ENCODE measurements at regions not wholly inside any gene's neighbourhood (a gene's known extent, or its start where the extent isn't known, plus 50 kb on each side); places are given as distances from the start of the nearest gene placed in this dataset.
"Not testable (repeated sequence)": the region's sequence is repeated elsewhere in the genome, so short reads cannot be mapped to it uniquely, and the experiment has no call there.

DNA sequence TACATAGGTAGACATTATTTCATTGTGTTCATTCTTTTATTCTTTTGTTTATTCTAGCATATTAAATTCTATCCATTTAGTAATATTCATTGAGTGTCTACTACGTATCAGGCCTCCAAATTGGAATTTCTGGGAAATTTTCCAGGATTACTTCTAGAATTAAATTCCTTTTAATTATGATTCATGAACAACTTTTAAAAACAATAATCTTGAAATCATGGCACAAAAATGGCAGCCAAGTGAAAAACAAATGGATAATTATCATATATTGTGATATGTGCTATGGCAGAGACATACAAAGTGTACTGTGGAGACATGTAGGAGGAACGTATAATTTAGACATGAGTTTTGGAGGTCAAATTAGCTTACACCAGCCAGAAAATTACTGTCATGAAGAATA is 868.5 kb downstream of the FAT4 start:
- no peak for DNase-seq

- DNase-seq: no peak
These were observed 876.8 kb downstream of the FAT4 start for GRCh38 chr4:126191536-126191935.

DNA sequence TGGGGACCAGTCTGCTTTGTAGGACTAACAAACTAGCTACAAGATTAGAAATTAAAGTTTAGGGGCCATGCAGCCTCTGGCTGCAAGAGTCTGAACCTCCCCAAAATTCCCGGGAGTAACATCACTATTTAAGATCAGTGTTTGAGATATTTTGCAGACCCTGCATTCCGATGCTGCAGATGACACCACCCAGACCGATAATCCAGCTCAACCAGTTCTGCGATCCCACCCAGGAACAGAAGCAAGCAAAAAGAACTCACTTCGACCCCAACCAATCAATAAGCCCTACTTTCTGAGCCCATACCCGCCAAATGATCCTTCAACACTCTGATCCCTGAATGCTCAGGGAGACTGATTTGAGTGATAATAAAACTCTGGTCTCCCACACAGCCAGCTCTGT is 877.8 kb downstream of the FAT4 start:
- DNase-seq: no peak

DNA sequence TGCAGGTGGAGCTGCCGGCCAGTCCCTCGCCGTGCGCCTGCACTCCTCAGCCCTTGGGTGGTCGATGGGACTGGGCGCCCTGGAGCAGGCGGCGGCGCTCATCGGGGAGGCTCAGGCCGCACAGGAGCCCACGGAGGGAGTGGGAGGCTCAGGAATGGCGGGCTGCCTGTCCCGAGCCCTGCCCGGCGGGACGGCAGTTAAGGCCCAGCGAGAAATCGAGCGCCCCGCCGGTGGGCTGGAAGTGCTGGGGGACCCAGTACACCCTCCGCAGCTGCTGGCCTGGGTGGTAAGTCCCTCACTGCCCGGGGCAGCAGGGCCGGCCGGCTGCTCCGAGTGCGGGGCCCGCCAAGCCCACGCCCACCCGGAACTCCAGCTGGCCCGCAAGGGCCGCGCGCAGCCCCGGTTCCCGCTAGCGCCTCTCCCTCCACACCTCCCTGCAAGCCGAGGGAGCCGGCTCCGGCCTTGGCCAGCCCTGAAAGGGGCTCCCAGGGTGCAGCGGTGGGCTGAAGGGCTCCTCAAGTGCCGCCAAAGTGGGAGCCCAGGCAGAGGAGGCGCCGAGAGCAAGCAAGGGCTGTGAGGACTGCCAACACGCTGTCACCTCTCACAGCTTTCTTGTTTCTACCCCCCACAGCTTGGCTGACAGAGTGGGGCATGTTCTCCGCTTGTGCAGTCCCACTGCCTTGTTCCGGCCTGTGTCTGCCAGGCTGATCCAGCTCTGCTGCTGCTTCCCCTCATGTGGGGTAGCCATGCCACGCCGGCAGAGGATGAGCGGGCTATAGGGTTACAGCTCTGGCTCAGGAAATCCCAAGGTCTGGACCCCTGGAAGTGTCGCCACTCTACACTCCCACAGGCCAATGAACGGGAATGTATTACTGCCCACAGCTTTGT is 886.7 kb downstream of the FAT4 start:
- DNase-seq: not testable (repeated sequence)

DNA sequence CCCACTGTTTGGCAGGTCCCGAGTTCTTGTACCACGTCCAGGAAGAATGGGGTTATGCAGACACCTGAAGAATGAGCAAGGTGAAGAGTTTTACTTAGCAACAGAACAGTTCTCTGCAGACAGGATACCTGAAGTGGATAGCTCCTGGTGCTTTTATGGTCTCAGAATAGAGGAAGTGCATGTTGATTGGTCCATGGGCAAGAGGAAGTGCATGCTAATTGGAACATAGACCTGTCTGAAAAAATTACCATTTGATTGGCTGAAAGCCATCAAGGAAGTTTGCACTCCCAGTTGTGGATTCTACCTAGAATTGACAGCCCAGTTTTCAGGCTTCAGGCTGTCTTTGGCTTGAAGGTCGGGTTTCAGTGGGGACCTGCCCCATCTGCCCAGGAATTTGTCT is 887.5 kb downstream of the FAT4 start:
- no peak for DNase-seq

DNA sequence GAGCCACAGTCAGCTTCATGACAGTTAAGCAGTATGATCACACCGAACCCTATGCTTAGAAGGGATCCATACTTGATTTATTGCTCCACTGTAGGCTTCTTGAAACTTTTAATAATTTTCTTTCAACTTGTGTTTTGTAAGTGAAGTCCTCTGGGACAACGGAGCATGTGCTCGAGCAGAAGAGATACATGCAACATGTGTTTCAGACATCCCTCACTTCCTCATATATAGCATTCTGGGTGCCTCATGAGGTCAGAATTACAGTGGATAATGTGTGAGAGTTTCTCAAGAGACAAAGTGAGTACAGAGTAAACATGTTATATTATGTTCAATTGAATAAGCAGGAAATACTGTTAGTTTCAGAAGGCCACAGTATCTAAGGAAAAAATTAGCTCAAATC is 893.2 kb downstream of the FAT4 start:
- no peak for DNase-seq

DNA sequence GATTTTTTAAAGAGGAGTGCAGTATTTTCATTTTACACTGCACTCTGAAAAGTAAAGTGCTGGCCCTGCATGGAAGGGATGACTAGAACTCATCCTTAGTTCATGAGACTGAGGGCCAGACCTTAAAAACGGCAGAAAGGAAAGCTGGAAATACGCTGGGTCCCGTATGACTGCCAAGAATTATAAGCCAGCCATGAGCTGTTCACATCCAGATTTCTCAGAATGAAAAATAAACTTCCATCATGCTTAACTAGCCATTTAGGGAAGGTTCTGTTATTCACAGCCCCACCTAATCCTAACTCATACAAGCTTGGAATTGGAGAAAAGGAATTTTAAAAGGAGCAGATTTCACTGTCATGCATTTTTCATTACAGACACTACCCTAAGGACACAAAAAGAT is 894.4 kb downstream of the FAT4 start:
- no peak for DNase-seq

DNA sequence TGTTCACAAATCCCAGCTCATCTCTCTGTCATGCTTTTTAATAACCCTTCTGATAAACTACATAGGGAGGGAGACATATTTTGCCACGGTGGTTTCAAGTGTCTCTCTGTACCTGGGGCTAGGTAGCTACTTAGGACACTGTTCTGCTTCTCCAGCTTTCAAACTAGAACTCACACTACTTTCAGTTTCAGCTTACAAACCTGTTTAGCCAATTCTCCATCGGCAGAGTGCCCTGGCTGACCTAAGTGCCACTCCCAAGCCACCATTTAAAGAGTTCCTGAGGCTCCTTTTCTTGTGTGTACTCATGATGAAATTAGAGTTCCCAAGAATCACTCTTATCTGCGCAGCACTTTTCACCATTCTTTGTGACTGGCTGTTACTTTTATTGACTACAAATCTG is 899.2 kb downstream of the FAT4 start:
- no peak for DNase-seq

DNA sequence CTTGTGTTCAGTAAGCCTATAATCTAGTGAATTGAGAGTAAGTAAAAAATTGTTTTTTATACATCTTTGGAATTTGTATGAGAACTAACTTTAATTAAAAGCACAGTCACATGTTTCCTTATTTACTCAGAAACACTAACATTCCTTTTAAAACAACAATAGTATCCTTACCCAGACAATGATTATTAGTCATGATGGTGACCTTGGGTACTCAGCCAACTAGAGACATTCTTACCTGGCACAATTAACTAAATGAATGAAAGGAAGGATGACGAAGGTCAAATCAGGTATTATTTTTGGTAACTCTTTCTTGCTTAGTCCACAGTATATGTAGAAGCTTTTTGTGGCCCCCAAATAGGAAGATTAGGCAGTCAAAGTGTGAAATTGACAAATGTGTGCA is 901.0 kb downstream of the FAT4 start:
- DNase-seq: no peak

DNA sequence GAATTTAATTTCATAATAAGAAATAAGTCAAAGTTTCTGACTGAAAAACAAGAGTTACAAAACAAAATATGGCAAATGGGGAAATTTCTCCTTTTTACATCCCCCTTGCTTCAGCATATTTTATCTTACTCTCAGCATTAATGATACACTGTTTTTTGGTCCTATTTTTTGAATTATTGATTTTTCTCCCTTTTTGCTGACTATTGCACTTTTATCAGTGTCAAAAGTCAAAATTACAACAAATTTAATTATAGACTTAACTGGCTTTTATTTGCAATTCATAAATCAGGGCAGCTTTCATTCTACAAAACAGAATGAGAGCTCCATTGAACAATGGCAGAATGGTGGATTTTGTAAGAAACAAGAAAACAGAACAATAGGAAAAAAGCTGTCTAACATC is 901.9 kb downstream of the FAT4 start:
- no peak for DNase-seq

DNA sequence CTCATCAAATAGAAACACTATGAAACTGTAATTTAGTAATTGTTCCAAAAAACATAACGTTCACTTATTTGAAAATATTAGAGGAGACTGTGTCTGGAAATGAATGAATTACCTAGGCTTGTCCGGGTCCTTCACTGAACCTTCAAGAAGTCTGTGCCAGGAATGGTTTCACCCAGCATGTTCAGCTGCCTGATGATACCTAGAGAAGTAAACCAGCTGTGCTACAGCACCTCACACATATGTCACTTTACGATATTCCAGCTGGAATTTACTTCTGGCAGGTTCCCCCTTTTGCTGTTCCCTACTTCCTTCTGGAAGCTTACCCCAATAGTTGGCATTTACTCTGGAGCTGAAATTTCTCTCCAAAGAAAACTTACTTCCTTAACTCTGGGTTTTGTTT is 906.5 kb downstream of the FAT4 start:
- DNase-seq: no peak

DNA sequence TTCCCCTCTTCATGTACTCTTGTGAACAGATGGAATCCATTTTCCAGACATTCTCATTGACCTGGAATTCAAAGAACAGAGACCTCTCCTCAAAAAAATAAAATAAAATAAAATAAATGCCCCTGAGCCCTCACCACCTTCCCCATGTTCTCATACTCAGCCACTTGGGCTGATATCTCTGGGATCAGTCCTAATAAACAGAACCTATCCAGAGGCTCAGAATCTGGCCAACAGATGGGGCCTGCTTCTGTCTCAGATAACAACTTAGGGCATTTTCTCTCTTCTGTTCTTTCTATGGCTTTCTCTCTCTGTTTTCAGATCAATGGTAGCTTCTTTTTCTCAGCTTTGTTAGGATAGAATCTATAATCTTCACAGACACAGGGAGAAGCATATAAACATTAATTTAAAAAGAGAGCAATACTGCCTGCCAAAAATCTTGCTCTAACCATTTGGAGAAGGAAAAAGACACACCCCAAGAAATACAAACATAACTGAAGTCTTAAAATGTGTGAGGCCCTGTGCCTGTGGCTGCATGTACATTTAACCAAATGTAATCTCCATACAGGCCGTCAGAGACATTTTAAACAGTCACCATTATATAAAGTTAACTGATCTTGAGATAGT is 907.1 kb downstream of the FAT4 start:
- no peak for DNase-seq

- DNase-seq: no peak
These were observed 909.1 kb downstream of the FAT4 start for GRCh38 chr4:126223784-126224407.

- DNase-seq: no peak
These were observed 912.7 kb downstream of the FAT4 start for GRCh38 chr4:126227428-126227827.

DNA sequence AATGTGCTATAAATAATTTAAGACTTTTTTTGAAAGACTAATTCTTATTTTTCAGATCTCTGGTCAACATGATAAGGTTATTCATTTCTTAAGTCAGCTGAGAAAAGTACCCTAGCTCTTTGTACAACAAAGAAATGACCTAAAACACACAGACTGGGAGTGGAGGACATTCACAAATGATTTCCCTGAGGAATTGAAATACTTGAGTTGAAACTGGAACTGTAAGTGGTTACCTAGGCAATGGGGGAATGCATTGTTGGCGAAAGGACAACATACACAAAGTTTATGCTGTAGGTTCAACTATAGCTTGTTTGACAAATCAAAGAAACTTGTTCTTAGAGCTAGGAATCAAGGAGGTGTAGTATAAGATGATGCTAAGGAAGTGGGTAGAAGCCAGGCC is 915.5 kb downstream of the FAT4 start:
- DNase-seq: no peak

- no peak for DNase-seq
These were observed 918.7 kb downstream of the FAT4 start for GRCh38 chr4:126233483-126233882.

- DNase-seq: no peak
These were observed 923.3 kb downstream of the FAT4 start for GRCh38 chr4:126238013-126238412.

DNA sequence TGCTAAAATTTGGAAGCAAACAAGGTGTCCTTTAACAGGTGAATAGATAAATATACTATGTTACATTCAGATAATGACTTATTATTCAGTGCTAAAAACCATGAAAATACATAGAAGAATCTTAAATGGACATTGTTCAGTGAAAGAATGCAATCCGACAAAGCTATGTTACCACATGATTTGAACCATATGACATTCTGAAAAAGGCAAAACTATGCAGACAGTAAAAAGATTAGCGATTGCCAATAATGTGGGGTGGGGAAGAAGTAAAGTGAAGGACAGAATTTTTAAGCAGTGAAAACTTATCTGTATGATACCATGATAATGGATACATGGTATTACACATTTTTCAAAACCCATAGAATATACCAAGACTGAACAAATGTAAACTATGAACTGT is 926.9 kb downstream of the FAT4 start:
- DNase-seq: no peak

- DNase-seq: no peak
These were observed 928.1 kb downstream of the FAT4 start for GRCh38 chr4:126242679-126243390.

DNA sequence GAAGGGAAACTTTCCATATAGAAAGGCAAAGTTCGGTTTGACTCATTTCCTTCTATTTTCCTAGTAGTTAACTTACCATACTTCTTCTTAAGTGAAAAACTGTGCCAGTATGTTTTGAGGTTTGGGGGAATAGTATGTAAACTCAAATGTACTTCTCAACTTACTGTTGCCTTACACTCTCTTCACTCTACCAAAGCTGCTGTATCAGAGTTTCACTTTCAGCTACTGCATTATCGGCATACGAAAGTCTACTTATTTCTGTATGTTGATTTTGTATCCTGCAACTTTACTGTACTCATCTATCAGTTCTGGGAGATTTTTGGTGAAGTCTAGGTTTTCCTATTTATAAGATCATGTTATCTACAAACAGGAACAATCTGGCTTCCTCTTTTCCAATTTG is 932.7 kb downstream of the FAT4 start:
- no peak for DNase-seq

- DNase-seq: no peak
These were observed 935.3 kb downstream of the FAT4 start for GRCh38 chr4:126250006-126250405.

GRCh38 chr4:126251169-126251568 is 936.4 kb downstream of the FAT4 start:
- no peak for DNase-seq

DNA sequence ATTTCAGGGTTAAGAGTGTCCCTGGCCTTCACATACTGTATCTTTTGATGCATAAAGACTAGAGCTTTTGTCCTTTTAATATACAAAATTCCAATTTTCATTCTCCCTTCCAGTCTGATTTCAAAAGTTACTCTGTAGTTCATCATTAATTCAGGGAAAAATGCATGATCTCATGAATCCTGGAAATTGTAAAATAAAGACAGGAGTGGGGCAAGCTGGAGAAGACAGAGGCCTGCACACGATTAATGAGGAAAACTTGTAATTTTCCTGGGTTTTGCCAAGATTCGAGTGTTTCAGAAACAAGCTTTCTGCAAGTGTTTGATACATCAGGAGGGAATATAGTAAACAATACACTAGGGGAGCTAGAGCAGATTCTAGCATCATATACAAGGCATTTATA is 947.9 kb downstream of the FAT4 start:
- no peak for DNase-seq

GRCh38 chr4:126264839-126265238 is 950.1 kb downstream of the FAT4 start:
- no peak for DNase-seq
